OCI-LY1 (cell line): ENCODE measurements at regions not wholly inside any gene's neighbourhood (a gene's known extent, or its start where the extent isn't known, plus 50 kb on each side); places are given as distances from the start of the nearest gene placed in this dataset.

Experiments
- H2AFZ ChIP-seq: fragments of 200-600 bp; sonication (generic), shearing (Covaris generic); 2 replicates; pipeline ENCODE4 v1.6.0; 2014; ENCODE audit warnings: antibody characterized with exemption, mild to moderate bottlenecking, low read length
- H3F3A ChIP-seq: fragments of 200-600 bp; sonication (generic), shearing (Covaris generic); 2 replicates; pipeline ENCODE4 v1.6.0; 2014; ENCODE audit warnings: mild to moderate bottlenecking, antibody characterized with exemption, low read length, moderate library complexity; ENCODE audit not compliant: insufficient read depth
- H3K27ac ChIP-seq: fragments of 200-600 bp; sonication (generic); 2 replicates; pipeline ENCODE4 v1.5.1; 2014; ENCODE audit warnings: low read length, mixed run types, mild to moderate bottlenecking, low read depth; ENCODE audit not compliant: poor library complexity, severe bottlenecking
- H3K27me3 ChIP-seq: fragments of 200-600 bp; sonication (generic); 2 replicates; pipeline ENCODE4 v1.6.0; 2014; ENCODE audit warnings: antibody characterized with exemption, mild to moderate bottlenecking, low read length, moderate library complexity; ENCODE audit not compliant: insufficient read depth
- H3K36me3 ChIP-seq: fragments of 200-600 bp; sonication (generic); 2 replicates; pipeline ENCODE4 v1.6.1; 2014; ENCODE audit warnings: mild to moderate bottlenecking, antibody characterized with exemption, low read length, moderate library complexity, mixed read lengths; ENCODE audit not compliant: insufficient read depth
- H3K4me1 ChIP-seq: fragments of 200-600 bp; sonication (generic); 2 replicates; pipeline ENCODE4 v1.5.1; 2014; ENCODE audit warnings: mild to moderate bottlenecking, low read length, moderate library complexity; ENCODE audit not compliant: insufficient read depth, severe bottlenecking
- H3K4me2 ChIP-seq: fragments of 200-600 bp; sonication (generic), shearing (Covaris generic); 2 replicates; pipeline ENCODE4 v1.6.1; 2014; ENCODE audit warnings: low read length
- H3K4me3 ChIP-seq: fragments of 200-600 bp; sonication (generic); 2 replicates; pipeline ENCODE4 v1.5.1; 2014; ENCODE audit warnings: low read length, low read depth, mild to moderate bottlenecking, mixed read lengths; ENCODE audit not compliant: poor library complexity, severe bottlenecking
- H3K79me2 ChIP-seq: fragments of 200-600 bp; shearing (Covaris generic); 2 replicates; pipeline ENCODE4 v1.6.1; 2016; ENCODE audit warnings: mixed run types, low read length, mixed read lengths; ENCODE audit not compliant: insufficient read depth
- H3K9ac ChIP-seq: fragments of 200-600 bp; sonication (generic), shearing (Covaris generic); 2 replicates; pipeline ENCODE4 v1.6.1; 2014; ENCODE audit warnings: mild to moderate bottlenecking, low read length, mixed read lengths
- H3K9me2 ChIP-seq: fragments of 200-600 bp; sonication (generic), shearing (Covaris generic); 2 replicates; pipeline ENCODE4 v1.6.1; 2014; ENCODE audit warnings: low read depth, mild to moderate bottlenecking, low read length, mixed read lengths
- H3K9me3 ChIP-seq: fragments of 200-600 bp; shearing (Covaris generic); 2 replicates; pipeline ENCODE4 v1.6.1; 2014; ENCODE audit warnings: low read length, mixed read lengths
- H4K20me1 ChIP-seq: fragments of 200-600 bp; sonication (generic), shearing (Covaris generic); 2 replicates; pipeline ENCODE4 v1.6.0; 2016; ENCODE audit warnings: mild to moderate bottlenecking, low read length; ENCODE audit not compliant: insufficient read depth
- EZH2 ChIP-seq: fragments of 200-600 bp; sonication (generic), shearing (Covaris generic); IDR thresholded peaks from 2 replicates; pipeline ENCODE4 v1.8.0; 2017; ENCODE audit warnings: borderline replicate concordance, mixed run types, mild to moderate bottlenecking, antibody characterized with exemption, low read length, moderate library complexity, mixed read lengths
- TF ChIP-seq, protein P1 (sequence below): fragments of 200-600 bp; sonication (generic), shearing (Covaris generic); IDR thresholded peaks from 2 replicates; pipeline ENCODE4 v1.5.1; 2017; ENCODE audit warnings: mild to moderate bottlenecking, antibody characterized with exemption, low read length, moderate library complexity, mixed read lengths

GRCh38 chr15:36067483-36068274 is 511.7 kb upstream of the CDIN1 start:
- no peak overlapping the region for H3K4me2 ChIP-seq
- no peak overlapping the region for H2AFZ ChIP-seq
- H3K4me3 ChIP-seq: no peak overlapping the region
- no peaks in the 10 kb centered on the region for H4K20me1 ChIP-seq
- H3K4me1 ChIP-seq: no peaks in the 10 kb centered on the region
- no peaks in the 10 kb centered on the region for H3K9me2 ChIP-seq
- H3K36me3 ChIP-seq: no peaks in the 10 kb centered on the region
- no peaks in the 10 kb centered on the region for H3K9me3 ChIP-seq
- TF ChIP-seq EZH2: no peak
- TF ChIP-seq, protein P1, sequence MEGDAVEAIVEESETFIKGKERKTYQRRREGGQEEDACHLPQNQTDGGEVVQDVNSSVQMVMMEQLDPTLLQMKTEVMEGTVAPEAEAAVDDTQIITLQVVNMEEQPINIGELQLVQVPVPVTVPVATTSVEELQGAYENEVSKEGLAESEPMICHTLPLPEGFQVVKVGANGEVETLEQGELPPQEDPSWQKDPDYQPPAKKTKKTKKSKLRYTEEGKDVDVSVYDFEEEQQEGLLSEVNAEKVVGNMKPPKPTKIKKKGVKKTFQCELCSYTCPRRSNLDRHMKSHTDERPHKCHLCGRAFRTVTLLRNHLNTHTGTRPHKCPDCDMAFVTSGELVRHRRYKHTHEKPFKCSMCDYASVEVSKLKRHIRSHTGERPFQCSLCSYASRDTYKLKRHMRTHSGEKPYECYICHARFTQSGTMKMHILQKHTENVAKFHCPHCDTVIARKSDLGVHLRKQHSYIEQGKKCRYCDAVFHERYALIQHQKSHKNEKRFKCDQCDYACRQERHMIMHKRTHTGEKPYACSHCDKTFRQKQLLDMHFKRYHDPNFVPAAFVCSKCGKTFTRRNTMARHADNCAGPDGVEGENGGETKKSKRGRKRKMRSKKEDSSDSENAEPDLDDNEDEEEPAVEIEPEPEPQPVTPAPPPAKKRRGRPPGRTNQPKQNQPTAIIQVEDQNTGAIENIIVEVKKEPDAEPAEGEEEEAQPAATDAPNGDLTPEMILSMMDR: no peak
- no peaks in the 10 kb centered on the region for H3F3A ChIP-seq
- H3K9ac ChIP-seq: no peak overlapping the region
- H3K27me3 ChIP-seq: no peaks in the 10 kb centered on the region
- H3K79me2 ChIP-seq: no peaks in the 10 kb centered on the region
- H3K27ac ChIP-seq: no peak overlapping the region

DNA sequence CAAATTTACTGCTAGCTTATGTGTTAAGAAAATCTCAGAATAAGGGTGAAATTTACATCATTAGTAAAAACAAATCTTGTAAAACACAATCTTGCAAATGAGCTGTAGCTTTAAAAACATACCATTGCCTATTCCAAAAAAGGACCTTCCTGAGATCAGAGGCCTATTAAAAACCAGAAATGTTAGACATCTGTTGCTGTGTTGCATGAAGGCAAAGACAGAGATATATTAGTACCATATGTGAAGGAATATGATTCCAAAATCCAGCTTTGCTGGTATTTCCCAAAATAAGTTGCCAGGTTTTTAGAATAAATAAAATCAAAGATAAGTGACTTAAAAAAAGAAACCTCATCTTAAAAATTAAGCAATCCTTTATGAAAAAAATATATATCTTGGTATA is 504.1 kb upstream of the CDIN1 start:
- Histone ChIP-seq H3K4me1 (no peaks in the 10 kb centered on the region), H3K79me2 (no peaks in the 10 kb centered on the region), H3K4me2 (no peak overlapping the region), H3K9me2 (no peaks in the 10 kb centered on the region), H3K4me3 (no peak overlapping the region), H3K36me3 (no peaks in the 10 kb centered on the region), H3K27me3 (no peaks in the 10 kb centered on the region), H3F3A (no peaks in the 10 kb centered on the region), H3K9me3 (no peaks in the 10 kb centered on the region), H3K9ac (no peak overlapping the region), H2AFZ (no peak overlapping the region), H4K20me1 (no peaks in the 10 kb centered on the region), H3K27ac (no peak overlapping the region)
- TF ChIP-seq EZH2: no peak
- TF ChIP-seq, protein P1: no peak

GRCh38 chr15:36079021-36079420 is 500.4 kb upstream of the CDIN1 start:
- no peak overlapping the region for H2AFZ ChIP-seq
- H3K36me3 ChIP-seq: no peaks in the 10 kb centered on the region
- no peaks in the 10 kb centered on the region for H4K20me1 ChIP-seq
- H3K4me3 ChIP-seq: no peak overlapping the region
- H3K9me3 ChIP-seq: no peaks in the 10 kb centered on the region
- no peak overlapping the region for H3K4me2 ChIP-seq
- no peaks in the 10 kb centered on the region for H3F3A ChIP-seq
- TF ChIP-seq, protein P1: no peak
- TF ChIP-seq EZH2: no peak
- H3K27me3 ChIP-seq: no peaks in the 10 kb centered on the region
- no peak overlapping the region for H3K9ac ChIP-seq
- H3K27ac ChIP-seq: no peak overlapping the region
- H3K9me2 ChIP-seq: no peaks in the 10 kb centered on the region; the same call in 1 of the 2 replicates
- no peaks in the 10 kb centered on the region for H3K4me1 ChIP-seq
- H3K79me2 ChIP-seq: no peaks in the 10 kb centered on the region
